Cardiac muscle cell (in vitro differentiated cells and primary cell): ENCODE measurements at regions not wholly inside any gene's neighbourhood (a gene's known extent, or its start where the extent isn't known, plus 50 kb on each side); places are given as distances from the start of the nearest gene placed in this dataset.

Source experiments
- DNase-seq, 2 donors: peaks; one replicate each; pipeline versions ENCODE4 v3.0.0 to v3.0.0-alpha.2; 2010 to 2017; ENCODE audit warnings: low read depth in 1 of 2, low spot score in 1 of 2
- H3K27ac ChIP-seq: fragments of 200-600 bp; sonication (generic); 2 replicates; pipeline ENCODE4 v1.5.1; 2016
- H3K27me3 ChIP-seq: fragments of 200-600 bp; sonication (generic); 2 replicates; pipeline ENCODE4 v1.6.0; 2016; ENCODE audit warnings: control low read depth
- H3K36me3 ChIP-seq: fragments of 200-600 bp; sonication (generic); 2 replicates; pipeline ENCODE4 v1.5.1; 2016; ENCODE audit warnings: control low read depth
- H3K4me1 ChIP-seq: fragments of 200-600 bp; sonication (generic); 2 replicates; pipeline ENCODE4 v1.8.1; 2017; ENCODE audit warnings: low read depth, mild to moderate bottlenecking, mixed run types
- H3K4me3 ChIP-seq: fragments of 200-600 bp; sonication (generic); 2 replicates; pipeline ENCODE4 v1.5.1; 2016; ENCODE audit warnings: mild to moderate bottlenecking
- H3K9me3 ChIP-seq: fragments of 200-600 bp; sonication (generic); 2 replicates; pipeline ENCODE4 v1.5.1; 2017; ENCODE audit warnings: low read depth, mild to moderate bottlenecking, control low read depth
- TF ChIP-seq, protein P1 (sequence below): IDR thresholded peaks from 2 replicates; pipeline ENCODE4 v1.5.1; 2012; ENCODE audit warnings: low read depth, mild to moderate bottlenecking, low read length

DNA sequence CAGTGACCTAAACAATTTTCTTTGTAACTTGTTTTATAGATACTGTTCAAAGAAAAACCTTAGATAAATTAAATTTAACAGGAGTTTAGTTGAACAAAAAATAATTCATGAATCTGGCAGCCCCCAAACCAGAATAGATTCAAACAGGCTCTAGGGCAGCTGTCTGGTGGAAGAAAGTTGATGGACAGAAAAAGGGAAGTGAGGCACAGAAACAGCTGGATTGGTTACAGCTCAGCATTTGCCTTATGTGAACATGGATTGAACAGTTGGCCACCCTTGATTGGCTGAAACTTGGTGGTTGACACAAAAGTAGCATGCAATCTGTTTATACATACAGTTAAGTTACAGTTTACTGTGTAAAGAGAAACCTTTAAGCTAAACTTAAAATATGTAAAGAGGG, 954.3 kb upstream of the FLRT2 start:
- H3K27ac ChIP-seq: no peak overlapping the region
- DNase-seq: no peak

GRCh38 chr14:84579292-84579691, 950.7 kb upstream of the FLRT2 start:
- Histone ChIP-seq H3K4me1 (no peaks in the 10 kb centered on the region), H3K27me3 (no peaks in the 10 kb centered on the region), H3K27ac (no peak overlapping the region), H3K4me3 (no peak overlapping the region), H3K9me3 (no peaks in the 10 kb centered on the region), H3K36me3 (no peaks in the 10 kb centered on the region)
- no peak for DNase-seq
- TF ChIP-seq, protein P1, sequence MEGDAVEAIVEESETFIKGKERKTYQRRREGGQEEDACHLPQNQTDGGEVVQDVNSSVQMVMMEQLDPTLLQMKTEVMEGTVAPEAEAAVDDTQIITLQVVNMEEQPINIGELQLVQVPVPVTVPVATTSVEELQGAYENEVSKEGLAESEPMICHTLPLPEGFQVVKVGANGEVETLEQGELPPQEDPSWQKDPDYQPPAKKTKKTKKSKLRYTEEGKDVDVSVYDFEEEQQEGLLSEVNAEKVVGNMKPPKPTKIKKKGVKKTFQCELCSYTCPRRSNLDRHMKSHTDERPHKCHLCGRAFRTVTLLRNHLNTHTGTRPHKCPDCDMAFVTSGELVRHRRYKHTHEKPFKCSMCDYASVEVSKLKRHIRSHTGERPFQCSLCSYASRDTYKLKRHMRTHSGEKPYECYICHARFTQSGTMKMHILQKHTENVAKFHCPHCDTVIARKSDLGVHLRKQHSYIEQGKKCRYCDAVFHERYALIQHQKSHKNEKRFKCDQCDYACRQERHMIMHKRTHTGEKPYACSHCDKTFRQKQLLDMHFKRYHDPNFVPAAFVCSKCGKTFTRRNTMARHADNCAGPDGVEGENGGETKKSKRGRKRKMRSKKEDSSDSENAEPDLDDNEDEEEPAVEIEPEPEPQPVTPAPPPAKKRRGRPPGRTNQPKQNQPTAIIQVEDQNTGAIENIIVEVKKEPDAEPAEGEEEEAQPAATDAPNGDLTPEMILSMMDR: no peak

More for the DNA sequence above, 954.3 kb upstream of the FLRT2 start:
- H3K4me1 ChIP-seq: no peaks in the 10 kb centered on the region
- H3K27me3 ChIP-seq: no peaks in the 10 kb centered on the region
- no peaks in the 10 kb centered on the region for H3K9me3 ChIP-seq
- TF ChIP-seq, protein P1: no peak
- no peak overlapping the region for H3K4me3 ChIP-seq
- H3K36me3 ChIP-seq: no peaks in the 10 kb centered on the region

DNA sequence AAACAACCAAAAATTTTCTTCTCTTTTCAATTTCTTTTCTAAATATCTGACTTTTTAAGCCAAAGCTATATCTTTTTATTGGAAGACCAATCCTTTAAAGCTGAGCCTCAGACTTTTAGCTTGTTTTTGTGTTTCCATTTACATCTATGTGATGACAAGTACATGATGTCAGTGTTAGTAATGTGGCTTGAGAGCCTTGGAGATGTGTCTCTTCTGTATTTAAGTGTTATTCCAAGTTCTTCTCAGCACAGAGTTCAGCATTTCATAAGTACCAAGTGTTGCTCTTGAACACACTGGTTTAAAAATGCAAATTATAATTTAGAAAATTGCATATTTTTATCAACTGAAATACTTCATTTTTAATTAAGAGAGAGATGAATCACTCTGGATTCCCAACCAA, 948.9 kb upstream of the FLRT2 start:
- Histone ChIP-seq H3K27me3 (no peaks in the 10 kb centered on the region), H3K27ac (no peak overlapping the region), H3K4me1 (no peaks in the 10 kb centered on the region), H3K9me3 (no peaks in the 10 kb centered on the region), H3K4me3 (no peak overlapping the region), H3K36me3 (no peaks in the 10 kb centered on the region)
- DNase-seq: peak in 1 of 2 donors; percentile 2
- TF ChIP-seq, protein P1: no peak

GRCh38 chr14:84584511-84584910, 945.4 kb upstream of the FLRT2 start:
- H3K4me3 ChIP-seq: no peak overlapping the region
- no peak for DNase-seq
- no peaks in the 10 kb centered on the region for H3K27me3 ChIP-seq
- no peaks in the 10 kb centered on the region for H3K36me3 ChIP-seq
- TF ChIP-seq, protein P1: no peak
- H3K27ac ChIP-seq: no peak overlapping the region
- H3K9me3 ChIP-seq: no peaks in the 10 kb centered on the region
- no peaks in the 10 kb centered on the region for H3K4me1 ChIP-seq

GRCh38 chr14:84591827-84592445, 938.0 kb upstream of the FLRT2 start:
- Histone ChIP-seq H3K4me1 (no peaks in the 10 kb centered on the region), H3K36me3 (no peaks in the 10 kb centered on the region), H3K27ac (no peak overlapping the region), H3K4me3 (no peak overlapping the region), H3K9me3 (no peaks in the 10 kb centered on the region), H3K27me3 (no peaks in the 10 kb centered on the region)
- no peak for DNase-seq
- TF ChIP-seq, protein P1: no peak

DNA sequence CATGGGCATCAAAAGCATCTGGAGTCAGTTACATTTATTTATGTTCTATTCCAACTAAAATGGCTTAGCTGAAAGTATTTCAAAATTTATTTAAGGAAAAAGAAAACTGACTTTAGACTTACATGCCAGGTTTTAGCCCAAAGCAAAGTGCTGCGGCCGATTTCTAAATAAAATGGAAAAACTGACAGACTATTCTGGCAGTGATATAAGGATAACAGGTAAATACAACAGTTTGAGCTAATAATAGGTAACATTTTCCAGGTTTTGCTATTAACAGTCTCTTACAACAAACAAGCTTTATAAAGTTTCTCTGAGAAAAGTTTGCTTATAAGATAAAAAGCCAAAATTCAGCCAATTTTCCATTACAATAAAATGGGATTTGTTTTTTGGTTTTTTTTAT, 937.2 kb upstream of the FLRT2 start:
- Histone ChIP-seq H3K27ac (no peak overlapping the region), H3K36me3 (no peaks in the 10 kb centered on the region), H3K4me3 (no peak overlapping the region), H3K9me3 (no peaks in the 10 kb centered on the region), H3K27me3 (no peaks in the 10 kb centered on the region), H3K4me1 (no peaks in the 10 kb centered on the region)
- DNase-seq: no peak
- TF ChIP-seq, protein P1: no peak
